Mesenchymal stem cell (in vitro differentiated cells and primary cell): ENCODE measurements at regions not wholly inside any gene's neighbourhood (a gene's known extent, or its start where the extent isn't known, plus 50 kb on each side); places are given as distances from the start of the nearest gene placed in this dataset.

Experiments
- DNase-seq: peaks from one replicate; pipeline ENCODE4 v3.0.0-alpha.2; 2013
- H2AFZ ChIP-seq: one replicate; pipeline ENCODE4 v1.6.1; 2013; ENCODE audit warnings: low read depth, mild to moderate bottlenecking, control low read depth, inconsistent platforms, low read length, moderate library complexity
- H2AK5ac ChIP-seq: 2 replicates; pipeline ENCODE4 v1.6.1; 2013; ENCODE audit warnings: low read length, moderate library complexity, mild to moderate bottlenecking, inconsistent platforms; ENCODE audit not compliant: severe bottlenecking
- H2BK120ac ChIP-seq: one replicate; pipeline ENCODE4 v1.6.1; 2013; ENCODE audit warnings: low read depth, mild to moderate bottlenecking, inconsistent platforms, low read length, moderate library complexity
- H2BK12ac ChIP-seq, 2 experiments: one replicate each; pipeline ENCODE4 v1.6.1; 2013; ENCODE audit warnings: inconsistent platforms in 2 of 2, low read length in 2 of 2, mild to moderate bottlenecking in 2 of 2, moderate library complexity in 2 of 2, control low read depth in 1 of 2
- H2BK15ac ChIP-seq: one replicate; pipeline ENCODE4 v1.6.1; 2013; ENCODE audit warnings: mild to moderate bottlenecking, low read depth, inconsistent platforms; ENCODE audit not compliant: poor library complexity, severe bottlenecking
- H2BK5ac ChIP-seq: 2 replicates; pipeline ENCODE4 v1.6.1; 2013; ENCODE audit warnings: low read depth, mild to moderate bottlenecking, low read length, control low read depth, inconsistent platforms; ENCODE audit not compliant: poor library complexity, severe bottlenecking
- H3K14ac ChIP-seq, 2 experiments: one replicate each; pipeline ENCODE4 v1.6.1; 2013; ENCODE audit warnings: inconsistent platforms in 2 of 2, low read length in 2 of 2, control low read depth in 1 of 2, mild to moderate bottlenecking in 1 of 2, moderate library complexity in 1 of 2
- H3K18ac ChIP-seq, 2 experiments: one replicate each; pipeline ENCODE4 v1.6.1; 2013; ENCODE audit warnings: inconsistent platforms in 2 of 2, low read length in 2 of 2, control low read depth in 1 of 2, low read depth in 1 of 2, mild to moderate bottlenecking in 1 of 2
- H3K23ac ChIP-seq, 2 experiments: one replicate each; pipeline ENCODE4 v1.6.1; 2013; ENCODE audit warnings: inconsistent platforms in 2 of 2, low read length in 2 of 2, mild to moderate bottlenecking in 2 of 2, moderate library complexity in 2 of 2, control low read depth in 1 of 2
- H3K27ac ChIP-seq: 2 replicates; pipeline ENCODE4 v1.5.1; 2013; ENCODE audit warnings: mild to moderate bottlenecking, moderate library complexity, low read length, control low read depth, inconsistent platforms; ENCODE audit not compliant: poor library complexity, severe bottlenecking
- H3K27me3 ChIP-seq, 2 experiments: 2 replicates each; pipeline versions ENCODE4 v1.6.1 to v1.7.0; 2013; ENCODE audit warnings: low read length in 2 of 2, mild to moderate bottlenecking in 2 of 2, moderate library complexity in 2 of 2, control low read depth in 1 of 2, inconsistent platforms in 1 of 2; ENCODE audit not compliant: control insufficient read depth in 1 of 2, insufficient read depth in 1 of 2
- H3K36me3 ChIP-seq, 2 experiments: 2 replicates each; pipeline versions ENCODE4 v1.6.1 to v1.7.0; 2013; ENCODE audit warnings: low read length in 2 of 2, control low read depth in 1 of 2, inconsistent platforms in 1 of 2, low read depth in 1 of 2, mild to moderate bottlenecking in 1 of 2; ENCODE audit not compliant: insufficient read depth in 2 of 2, control insufficient read depth in 1 of 2
- H3K4ac ChIP-seq, 2 experiments: one replicate each; pipeline ENCODE4 v1.6.1; 2013; ENCODE audit warnings: inconsistent platforms in 2 of 2, low read length in 2 of 2, mild to moderate bottlenecking in 2 of 2, moderate library complexity in 2 of 2, control low read depth in 1 of 2, low read depth in 1 of 2
- H3K4me1 ChIP-seq: 2 replicates; pipeline ENCODE4 v1.6.1; 2013; ENCODE audit warnings: low read depth, low read length, control low read depth; ENCODE audit not compliant: control insufficient read depth, insufficient read depth
- H3K4me2 ChIP-seq: 2 replicates; pipeline ENCODE4 v1.6.1; 2013; ENCODE audit warnings: low read length, mild to moderate bottlenecking, inconsistent platforms; ENCODE audit not compliant: poor library complexity, severe bottlenecking
- H3K4me3 ChIP-seq, 2 experiments: 2 replicates each; pipeline versions ENCODE4 v1.5.1 to v1.7.0; 2013; ENCODE audit warnings: low read length in 2 of 2, mild to moderate bottlenecking in 2 of 2, control low read depth in 1 of 2, low read depth in 1 of 2; ENCODE audit not compliant: insufficient read depth in 1 of 2
- H3K79me1 ChIP-seq: replicated peaks from 2 replicates; pipeline ENCODE4 v1.6.1; 2013; ENCODE audit warnings: mild to moderate bottlenecking, control low read depth, low read length, inconsistent platforms; ENCODE audit not compliant: poor library complexity, severe bottlenecking
- H3K9ac ChIP-seq: 2 replicates; pipeline ENCODE4 v1.7.0; 2013; ENCODE audit warnings: mild to moderate bottlenecking, low read length, moderate library complexity
- H3K9me3 ChIP-seq: 2 replicates; pipeline ENCODE4 v1.7.0; 2013; ENCODE audit warnings: mild to moderate bottlenecking, low read length; ENCODE audit not compliant: control insufficient read depth
- H4K8ac ChIP-seq: one replicate; pipeline ENCODE4 v1.6.1; 2013; ENCODE audit warnings: inconsistent platforms, mild to moderate bottlenecking, low read length, moderate library complexity
- H4K91ac ChIP-seq: one replicate; pipeline ENCODE4 v1.6.1; 2013; ENCODE audit warnings: mild to moderate bottlenecking, low read length, inconsistent platforms

GRCh38 chr2:18870307-18870706 is 280.9 kb upstream of the NT5C1B start:
- Histone ChIP-seq H3K4me2 (no peak overlapping the region), H3K79me1 (no peaks in the 10 kb centered on the region), H2BK120ac (no peak overlapping the region), H2BK5ac (no peak overlapping the region), H2BK15ac (no peak overlapping the region), H3K23ac (no peak overlapping the region), H3K18ac (no peak overlapping the region), H3K4me1 (no peaks in the 10 kb centered on the region), H2AFZ (no peak overlapping the region), H3K36me3 (no peaks in the 10 kb centered on the region), H3K9ac (no peak overlapping the region), H4K91ac (no peak overlapping the region), H3K27ac (no peak overlapping the region), H3K9me3 (no peaks in the 10 kb centered on the region), H4K8ac (no peak overlapping the region), H3K4ac (no peak overlapping the region), H2BK12ac (no peak overlapping the region), H3K27me3 (no peaks in the 10 kb centered on the region), H3K4me3 (no peak overlapping the region), H2AK5ac (no peak overlapping the region), H3K14ac (no peak overlapping the region)
- no peak for DNase-seq

- Histone ChIP-seq H4K91ac (no peak overlapping the region), H3K36me3 (no peaks in the 10 kb centered on the region), H3K79me1 (no peaks in the 10 kb centered on the region), H3K14ac (no peak overlapping the region), H2BK15ac (no peak overlapping the region), H3K9me3 (no peaks in the 10 kb centered on the region), H3K18ac (no peak overlapping the region), H3K9ac (no peak overlapping the region), H2BK5ac (no peak overlapping the region), H3K23ac (no peak overlapping the region), H2AFZ (no peak overlapping the region), H2BK120ac (no peak overlapping the region), H2AK5ac (no peak overlapping the region), H2BK12ac (no peak overlapping the region), H3K4ac (no peak overlapping the region), H3K4me3 (no peak overlapping the region), H4K8ac (no peak overlapping the region), H3K27me3 (no peaks in the 10 kb centered on the region), H3K4me2 (no peak overlapping the region), H3K4me1 (peaks cover 6% of the 10 kb centered on the region), H3K27ac (no peak overlapping the region)
- DNase-seq: no peak
Measured at GRCh38 chr2:18861951-18862350, 272.6 kb upstream of the NT5C1B start.

- Histone ChIP-seq H2BK12ac (no peak overlapping the region), H3K27me3 (no peaks in the 10 kb centered on the region), H3K4me1 (peaks cover 6% of the 10 kb centered on the region), H2AFZ (no peak overlapping the region), H2BK120ac (no peak overlapping the region), H3K9ac (no peak overlapping the region), H2BK5ac (no peak overlapping the region), H3K18ac (no peak overlapping the region), H4K8ac (no peak overlapping the region), H3K36me3 (no peaks in the 10 kb centered on the region), H3K27ac (no peak overlapping the region), H3K23ac (no peak overlapping the region), H3K14ac (no peak overlapping the region), H3K4ac (no peak overlapping the region), H3K9me3 (no peaks in the 10 kb centered on the region), H4K91ac (no peak overlapping the region), H3K4me3 (no peak overlapping the region), H3K4me2 (no peak overlapping the region), H2BK15ac (no peak overlapping the region), H2AK5ac (no peak overlapping the region), H3K79me1 (no peaks in the 10 kb centered on the region)
- DNase-seq: no peak
Measured at GRCh38 chr2:18860179-18860578, 270.8 kb upstream of the NT5C1B start.

- Histone ChIP-seq H2BK15ac (no peak overlapping the region), H3K27me3 (no peaks in the 10 kb centered on the region), H3K14ac (no peak overlapping the region), H3K4me3 (no peak overlapping the region), H3K36me3 (no peaks in the 10 kb centered on the region), H3K4me2 (no peak overlapping the region), H3K9me3 (no peaks in the 10 kb centered on the region), H2BK120ac (no peak overlapping the region), H3K79me1 (no peaks in the 10 kb centered on the region), H2AFZ (no peak overlapping the region), H2BK12ac (no peak overlapping the region), H3K18ac (no peak overlapping the region), H2AK5ac (no peak overlapping the region), H3K23ac (no peak overlapping the region), H3K27ac (no peak overlapping the region), H2BK5ac (no peak overlapping the region), H3K9ac (no peak overlapping the region), H3K4ac (no peak overlapping the region), H4K8ac (no peak overlapping the region), H3K4me1 (peaks cover 6% of the 10 kb centered on the region), H4K91ac (no peak overlapping the region)
- no peak for DNase-seq
Measured at GRCh38 chr2:18856765-18857164, 267.4 kb upstream of the NT5C1B start.
